ENCODE measurements at regions not wholly inside any gene's neighbourhood (a gene's known extent, or its start where the extent isn't known, plus 50 kb on each side); places are given as distances from the start of the nearest gene placed in this dataset.

DNA sequence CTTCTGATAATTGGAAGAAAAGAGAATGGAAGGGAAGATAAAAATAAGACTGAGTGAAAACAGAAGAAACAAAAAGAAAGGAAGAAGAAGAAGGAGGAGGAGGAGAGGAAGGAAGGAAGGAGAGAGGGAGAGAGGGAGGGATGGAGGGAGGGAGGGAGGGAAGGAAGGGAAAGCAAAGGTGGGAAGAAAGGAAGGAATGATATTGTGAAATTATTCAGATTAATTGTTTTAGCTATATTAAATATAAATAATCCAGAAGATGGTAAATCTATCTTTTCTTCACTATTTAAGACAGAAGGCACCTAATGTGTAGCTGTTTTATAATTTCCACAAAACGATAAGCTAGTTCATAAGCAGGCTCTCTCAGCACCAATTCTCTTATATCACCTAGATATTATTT, 191.3 kb upstream of the LRRC7 start:
- no peak for DNase-seq

DNA sequence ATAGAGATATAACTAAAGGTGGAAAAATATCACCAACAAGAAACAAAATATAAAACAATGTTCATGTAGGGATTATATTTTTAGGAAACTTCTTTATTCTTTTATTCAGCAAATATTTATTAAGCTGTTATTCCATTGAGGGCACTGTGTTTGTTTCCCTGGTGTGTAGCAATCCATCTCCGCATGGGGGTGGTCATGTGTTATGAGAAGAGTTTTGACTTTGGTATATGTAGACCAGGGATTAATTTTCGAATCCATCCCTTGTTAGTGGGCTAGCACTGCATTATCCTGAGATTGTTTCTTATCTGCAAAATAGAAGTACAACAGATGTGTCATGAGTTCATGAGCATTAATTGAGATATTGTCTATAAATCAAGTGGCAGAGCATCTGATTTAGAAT, 190.2 kb upstream of the LRRC7 start:
- DNase-seq: no peak

DNA sequence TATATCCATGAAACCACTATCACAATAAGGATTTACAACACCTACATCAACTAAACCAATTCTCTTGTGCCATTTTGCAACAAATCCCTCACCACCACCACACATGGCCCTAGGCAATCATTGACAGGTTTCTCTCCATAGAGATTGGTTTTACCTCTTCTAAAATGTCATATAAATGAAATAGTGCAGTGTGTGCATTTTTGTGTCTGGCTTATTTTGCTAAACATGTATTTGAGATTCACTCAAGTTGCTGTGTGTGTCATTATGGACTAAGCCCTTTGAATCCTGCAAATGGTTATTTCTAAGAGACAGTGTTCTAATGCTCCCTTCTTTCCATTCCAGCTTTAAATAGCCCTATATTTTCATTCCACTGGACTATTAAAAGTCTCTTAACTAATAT, 179.7 kb upstream of the LRRC7 start:
- DNase-seq: no peak

DNA sequence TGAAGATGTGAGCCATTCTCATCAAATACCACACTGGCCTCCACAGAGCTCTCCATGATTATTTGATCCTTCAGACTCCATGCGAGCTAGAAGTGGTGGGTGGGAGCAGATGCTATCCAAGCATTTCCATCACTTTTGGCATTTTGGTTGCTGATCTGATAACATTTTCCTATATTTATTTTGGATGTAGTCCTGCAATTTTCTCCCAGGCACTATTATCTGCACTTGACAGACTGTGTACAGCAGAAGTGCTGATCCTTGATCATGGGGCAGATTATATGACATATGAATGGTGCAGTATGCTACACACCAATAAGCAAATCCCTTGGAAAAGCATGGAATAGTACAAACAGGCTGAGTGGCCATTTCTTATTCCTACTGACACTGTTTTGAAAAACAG, 167.6 kb upstream of the LRRC7 start:
- DNase-seq: no peak

DNA sequence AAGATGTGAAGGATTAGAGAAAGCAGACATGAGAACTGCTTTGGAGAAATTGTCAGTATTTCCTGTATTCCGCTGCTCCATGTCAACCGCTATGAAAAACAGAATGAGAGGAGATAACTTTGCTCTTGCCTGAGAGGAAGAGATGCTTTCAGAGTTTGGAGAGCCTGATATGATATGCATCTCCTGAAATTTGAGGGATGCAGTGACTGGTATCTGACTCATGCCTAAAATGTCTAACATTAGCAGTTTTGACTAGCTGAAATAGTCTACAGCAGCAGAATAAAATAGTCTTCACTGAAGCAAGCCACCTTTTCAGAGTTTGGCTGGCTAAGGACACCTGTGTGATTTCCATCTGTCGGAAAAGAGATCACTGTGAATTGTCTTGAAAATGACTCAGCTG, 165.8 kb upstream of the LRRC7 start:
- DNase-seq: no peak

DNA sequence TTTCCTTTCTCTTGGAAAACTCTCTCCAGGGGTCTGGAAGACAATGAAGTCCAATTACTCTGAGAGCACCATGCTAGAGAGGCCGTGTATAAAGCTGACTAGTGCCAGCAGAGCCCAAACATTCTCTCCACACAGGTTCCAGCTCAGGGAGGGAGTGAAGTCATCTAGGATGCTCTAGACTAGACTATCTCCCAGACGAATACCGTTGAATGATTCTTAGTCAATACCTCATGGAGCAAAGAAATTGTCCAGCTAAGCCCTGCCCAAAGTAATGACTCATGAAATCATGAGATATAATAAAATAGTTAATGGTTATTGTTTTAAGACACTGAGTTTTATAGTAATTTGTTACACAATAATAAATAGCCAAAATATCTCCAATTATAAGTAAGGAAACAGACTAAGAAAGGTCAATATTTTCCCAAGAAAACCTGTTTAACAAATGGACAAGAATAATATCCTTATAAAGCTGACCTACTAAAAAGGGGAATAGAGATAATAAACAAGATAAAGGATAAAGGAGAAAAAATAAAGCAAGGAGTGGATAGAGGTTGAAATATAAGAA, 163.9 kb upstream of the LRRC7 start:
- DNase-seq: no peak

DNA sequence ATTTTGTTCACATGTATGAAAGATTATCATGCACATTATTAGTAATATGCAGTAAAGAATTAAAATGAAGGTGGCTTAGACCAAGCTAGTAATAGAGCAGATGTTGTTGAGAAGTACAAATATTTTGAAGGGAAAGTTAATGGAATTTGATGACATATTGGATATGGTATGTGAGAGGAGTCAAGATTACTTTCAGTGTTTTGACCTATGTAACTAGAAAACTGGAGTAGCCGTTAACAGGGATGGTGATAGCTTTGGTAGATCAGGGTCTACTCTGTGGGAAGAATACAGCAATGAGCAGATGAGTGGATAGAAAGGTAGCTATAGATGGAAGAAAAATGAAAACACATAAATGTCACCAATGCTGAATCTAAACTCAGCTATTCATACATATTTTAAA, 163.2 kb upstream of the LRRC7 start:
- no peak for DNase-seq

DNA sequence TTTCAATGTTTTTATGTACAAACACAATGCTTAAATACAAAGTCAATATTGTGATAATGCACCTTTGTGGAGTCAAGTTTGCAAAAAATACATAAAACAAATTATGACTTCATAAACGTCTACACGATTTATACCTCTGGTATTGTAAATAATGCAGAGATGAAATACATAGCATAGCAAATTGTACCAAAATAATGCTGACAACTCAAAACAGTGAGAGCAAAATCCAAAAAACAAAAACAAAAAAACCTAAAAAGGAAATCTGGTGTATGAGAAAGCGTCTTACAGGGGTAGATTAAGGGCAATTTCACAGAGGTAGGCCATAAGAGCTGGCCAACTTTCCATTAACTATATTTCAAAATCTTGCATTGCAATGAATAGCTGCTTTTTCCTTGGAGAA, 161.5 kb upstream of the LRRC7 start:
- no peak for DNase-seq

DNA sequence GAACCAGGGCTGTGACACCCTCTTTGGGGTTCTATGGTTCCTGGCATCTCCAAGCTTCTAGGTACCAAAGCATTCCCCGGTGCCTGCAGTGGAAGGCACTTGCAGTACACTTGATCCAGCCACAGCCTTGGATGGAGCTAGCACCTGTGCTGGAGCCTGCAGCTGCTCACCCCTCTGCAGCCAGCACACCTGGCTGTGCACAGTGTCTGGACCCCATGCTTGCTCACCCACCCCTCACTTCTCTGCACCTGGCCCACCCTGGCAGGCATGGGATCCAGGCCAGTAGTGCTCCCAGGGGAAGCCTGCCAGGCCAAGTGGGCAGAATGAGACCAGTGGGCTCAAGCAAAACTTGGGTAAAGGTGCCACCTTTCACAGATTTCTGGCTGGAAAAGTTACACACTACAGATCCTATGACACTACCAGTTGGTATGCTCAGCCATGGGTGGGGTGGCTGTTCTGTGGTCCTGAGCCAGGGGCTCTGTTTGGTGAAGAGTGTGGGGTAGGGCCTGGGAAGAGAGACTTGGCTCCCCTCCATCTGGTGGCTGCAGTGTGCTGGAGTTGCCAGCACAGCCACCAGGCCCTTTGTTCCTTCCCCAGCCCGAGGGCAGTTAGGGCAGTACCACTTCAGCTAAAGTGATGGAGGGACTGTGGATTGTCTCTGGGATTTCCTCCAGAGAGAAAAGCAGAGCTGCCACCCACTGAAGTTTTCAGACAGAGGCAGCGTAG, 157.8 kb upstream of the LRRC7 start:
- no peak for DNase-seq

DNA sequence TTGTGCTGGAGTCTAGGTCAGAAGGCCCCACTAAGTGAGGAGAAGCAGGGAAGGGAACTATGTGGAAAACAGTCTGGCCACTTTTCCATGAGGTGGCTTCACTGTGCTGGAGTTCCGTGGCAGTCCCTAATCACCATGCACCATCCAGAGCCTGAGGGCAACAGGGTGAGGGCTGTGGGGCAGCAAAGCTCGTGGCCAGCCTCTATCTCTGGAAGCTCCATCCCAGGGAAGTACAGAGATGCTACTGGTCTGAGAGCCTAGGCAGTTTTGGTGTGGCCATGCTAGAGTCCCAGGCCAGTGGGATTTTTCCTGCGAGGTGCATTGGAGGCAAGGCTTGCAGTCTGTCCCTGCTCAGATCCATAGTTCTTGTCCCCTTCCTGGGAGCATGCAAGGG, 157.3 kb upstream of the LRRC7 start:
- DNase-seq: no peak

DNA sequence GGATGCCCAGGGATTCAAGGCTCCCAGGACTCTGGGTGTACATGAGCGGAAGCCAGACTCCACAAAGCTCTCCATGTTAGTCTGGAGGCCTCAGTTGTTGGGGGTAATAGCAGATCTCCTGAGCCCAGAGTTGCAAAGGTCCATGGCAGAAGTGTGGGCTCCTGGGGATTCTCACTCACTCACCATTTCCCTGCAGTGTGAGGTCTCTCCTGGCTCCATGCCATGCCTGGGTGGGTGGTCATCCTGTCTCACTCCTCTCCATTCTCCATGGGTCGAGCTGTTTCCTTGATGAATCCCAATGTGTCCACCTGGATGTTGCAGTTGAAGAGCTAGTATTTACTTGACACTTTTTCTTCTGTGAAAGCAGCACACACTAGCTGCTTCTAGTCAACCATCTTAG, 156.8 kb upstream of the LRRC7 start:
- no peak for DNase-seq

DNA sequence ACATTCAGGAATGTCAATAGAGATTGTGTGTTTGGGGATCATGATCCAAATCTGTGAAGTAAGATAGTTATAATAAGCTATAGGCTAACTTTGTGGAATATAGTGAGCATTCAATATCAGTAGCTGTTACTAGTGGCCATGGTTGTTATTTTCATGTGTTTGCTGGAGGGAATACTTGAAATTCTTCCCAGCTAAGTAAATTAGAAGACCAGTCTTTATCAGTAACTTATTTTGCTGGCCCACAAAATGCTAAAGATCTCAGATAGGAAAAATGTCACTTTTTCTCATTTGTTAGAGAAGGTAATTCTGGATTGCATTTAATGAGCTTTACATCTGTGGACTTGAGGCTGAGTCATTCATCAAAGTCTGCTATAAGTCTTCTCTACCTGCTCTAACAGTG, 156.1 kb upstream of the LRRC7 start:
- no peak for DNase-seq

DNA sequence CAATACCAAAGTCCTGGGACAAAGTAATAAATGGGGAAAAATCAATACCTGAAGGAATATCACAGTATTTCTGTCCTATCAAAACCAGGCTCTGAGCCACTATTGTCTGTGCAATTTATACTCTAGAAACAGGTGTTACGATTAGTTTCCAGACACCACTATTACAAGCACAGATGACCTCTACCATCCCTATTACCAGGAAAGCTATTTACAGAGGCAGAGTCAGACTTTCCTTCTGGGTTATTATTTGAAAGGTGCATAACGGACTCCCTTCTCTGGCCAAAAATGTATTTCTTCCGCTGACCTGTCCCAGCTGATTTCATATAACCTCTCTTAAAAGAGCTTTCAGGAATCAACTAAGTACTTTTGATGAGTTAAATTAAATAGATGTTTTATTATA, 154.6 kb upstream of the LRRC7 start:
- DNase-seq: no peak

DNA sequence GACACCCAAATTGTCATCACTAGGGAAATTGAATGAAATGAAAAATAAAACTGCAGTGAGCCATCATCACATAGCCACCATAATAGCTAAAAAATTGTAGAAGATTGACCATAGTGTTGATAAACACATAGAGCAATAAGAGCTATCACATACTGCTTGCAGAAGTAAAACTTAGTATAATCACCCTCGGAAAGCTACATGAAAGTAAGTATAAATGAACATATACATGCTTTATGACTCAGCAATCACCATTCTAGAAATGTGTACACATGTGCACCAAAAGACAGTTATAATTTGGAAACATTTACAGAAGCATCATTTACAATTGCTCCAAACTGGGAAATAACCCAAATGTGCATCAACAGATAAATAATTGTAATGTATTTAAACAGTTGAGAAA, 153.1 kb upstream of the LRRC7 start:
- no peak for DNase-seq

DNA sequence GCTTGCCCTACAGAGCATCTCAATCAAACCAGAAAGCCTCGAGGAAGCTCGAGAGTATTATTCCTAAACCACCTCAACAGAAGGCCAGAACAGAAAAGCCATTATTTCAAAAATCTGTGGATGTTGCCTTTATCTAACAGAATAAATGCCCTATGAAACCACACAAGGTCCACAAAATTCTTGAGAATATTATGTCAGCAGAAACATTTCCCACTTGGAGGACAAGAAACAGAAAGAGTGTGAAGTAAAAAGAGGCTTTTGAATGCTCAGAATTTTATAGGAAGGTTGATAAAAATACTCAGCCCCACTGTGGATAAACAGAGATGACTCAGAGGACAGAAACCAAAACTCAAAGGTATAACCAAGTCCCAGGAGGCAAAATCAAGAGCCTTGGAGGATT, 146.4 kb upstream of the LRRC7 start:
- DNase-seq: no peak

DNA sequence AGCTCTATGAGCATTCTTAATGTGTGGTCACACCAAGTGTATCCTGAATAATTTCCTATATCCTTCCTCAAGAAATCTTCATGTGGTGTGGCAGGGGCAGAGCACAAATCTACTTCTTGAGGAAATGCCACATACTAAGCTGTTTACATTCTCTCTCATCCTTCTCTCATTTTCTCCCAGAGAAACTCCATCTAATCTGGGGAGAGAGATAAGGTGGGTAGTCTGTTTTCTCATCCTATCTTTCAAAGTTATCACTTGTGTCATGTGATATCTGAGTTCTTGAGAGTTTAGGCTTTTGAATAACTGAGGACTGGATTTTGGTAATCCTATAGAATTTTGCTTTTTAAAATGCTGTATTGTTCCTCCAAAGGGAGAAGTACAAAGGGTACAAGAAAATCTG, 141.9 kb upstream of the LRRC7 start:
- DNase-seq: no peak

DNA sequence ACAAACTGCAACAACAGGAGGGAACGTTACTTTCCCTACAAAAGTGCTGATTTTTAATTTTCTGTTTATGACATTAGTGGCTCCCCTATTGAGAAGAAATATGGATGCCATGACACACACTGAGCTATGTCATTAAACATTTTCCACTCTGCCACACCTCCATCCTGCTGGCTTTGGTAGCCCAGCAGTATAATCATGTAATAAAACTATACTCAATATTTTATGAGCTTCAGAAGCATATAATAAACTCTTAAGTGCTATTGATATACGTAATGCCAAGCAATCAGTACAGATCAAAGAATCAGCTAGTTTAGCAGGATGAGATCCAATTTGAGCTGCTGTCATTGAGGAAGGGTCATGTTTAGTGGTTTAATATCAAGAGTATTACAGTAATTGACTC, 141.3 kb upstream of the LRRC7 start:
- DNase-seq: no peak

DNA sequence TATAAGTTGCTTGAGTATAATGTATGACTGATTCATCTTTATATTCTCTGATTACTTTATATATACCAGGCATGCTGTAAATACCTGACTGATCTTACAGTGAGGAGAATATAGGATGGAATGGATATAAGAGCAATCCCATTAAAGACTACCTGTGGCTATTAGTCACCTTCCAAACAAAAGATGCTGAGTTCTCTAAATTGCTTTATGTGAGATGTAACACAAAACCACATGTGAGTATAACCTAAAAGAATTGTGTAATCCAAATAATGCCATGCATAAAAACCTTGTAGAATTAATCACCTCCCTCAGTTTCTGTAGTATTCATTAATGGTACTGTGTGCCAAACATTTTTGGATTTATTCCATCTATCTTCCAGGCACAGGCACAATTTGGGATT, 134.6 kb upstream of the LRRC7 start:
- DNase-seq: no peak

DNA sequence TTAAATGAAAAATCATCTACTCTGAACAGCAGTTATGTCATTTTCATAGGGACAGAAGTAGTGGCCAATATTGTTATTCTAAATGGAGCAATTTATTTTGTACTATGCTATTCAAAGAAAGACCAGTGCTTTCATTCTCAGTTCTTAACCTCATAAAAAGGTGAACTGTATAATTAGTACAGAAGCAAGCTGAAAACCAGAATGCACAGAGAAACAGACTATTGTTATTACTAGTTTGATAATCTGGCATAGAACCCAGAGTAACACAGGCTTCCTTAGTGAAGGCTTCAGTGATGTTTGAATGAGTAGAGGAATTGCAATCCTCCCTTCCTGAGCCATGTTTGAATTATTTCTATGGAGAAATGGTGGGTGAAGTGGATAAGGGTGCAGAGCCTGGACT, 131.6 kb upstream of the LRRC7 start:
- DNase-seq: no peak

DNA sequence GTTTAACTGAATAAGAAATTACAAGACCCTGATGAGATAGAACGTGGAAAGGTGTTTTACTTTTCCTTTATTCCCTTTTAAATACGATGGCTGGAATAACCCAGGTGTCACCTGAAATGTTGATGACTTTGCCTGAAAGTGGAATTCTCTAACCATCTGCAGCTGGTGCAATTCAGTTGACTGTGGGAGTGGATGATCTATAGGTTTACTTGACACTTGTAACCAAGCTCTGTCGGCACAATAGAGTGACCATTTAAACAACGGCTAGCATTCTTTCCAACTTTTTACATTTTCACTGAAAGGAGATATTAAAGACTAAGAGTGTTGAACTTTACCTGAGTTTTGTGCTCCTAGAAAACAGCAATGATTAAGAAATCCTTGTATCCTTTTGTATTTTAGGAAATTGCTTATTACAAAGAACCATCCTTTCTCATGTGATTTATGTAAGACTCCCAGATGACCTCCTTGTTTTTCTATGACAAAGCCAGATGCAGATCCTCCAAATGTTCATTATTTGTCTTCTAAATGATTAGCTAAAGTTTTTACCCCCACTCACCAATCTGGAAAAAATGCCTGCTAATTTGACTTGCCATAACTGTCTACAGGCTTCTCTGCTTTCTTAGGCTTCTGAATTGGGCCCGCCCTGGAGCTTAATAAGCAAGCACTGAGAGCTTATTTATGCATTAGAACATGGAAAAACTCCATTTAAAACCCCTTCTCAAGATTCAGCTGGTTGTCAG, 129.5 kb upstream of the LRRC7 start:
- DNase-seq: no peak

DNA sequence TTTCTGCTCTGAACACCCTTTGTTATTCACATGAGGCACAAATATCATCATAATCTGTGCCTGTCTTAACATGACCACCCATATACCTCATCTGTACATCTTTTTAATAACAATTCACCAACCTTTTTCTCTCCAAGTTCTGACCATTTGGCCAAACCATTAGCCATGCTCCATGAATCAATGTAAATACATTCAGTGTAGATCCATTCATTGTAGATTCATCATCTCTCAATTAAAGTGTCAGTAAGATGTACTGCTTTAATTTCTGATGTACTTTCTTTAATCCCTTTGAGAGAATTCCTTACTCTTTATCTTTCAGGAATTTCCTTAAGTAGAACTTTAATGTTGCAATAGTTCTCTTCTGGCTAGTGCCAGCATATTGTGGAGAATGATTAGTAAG, 126.2 kb upstream of the LRRC7 start:
- DNase-seq: no peak

DNA sequence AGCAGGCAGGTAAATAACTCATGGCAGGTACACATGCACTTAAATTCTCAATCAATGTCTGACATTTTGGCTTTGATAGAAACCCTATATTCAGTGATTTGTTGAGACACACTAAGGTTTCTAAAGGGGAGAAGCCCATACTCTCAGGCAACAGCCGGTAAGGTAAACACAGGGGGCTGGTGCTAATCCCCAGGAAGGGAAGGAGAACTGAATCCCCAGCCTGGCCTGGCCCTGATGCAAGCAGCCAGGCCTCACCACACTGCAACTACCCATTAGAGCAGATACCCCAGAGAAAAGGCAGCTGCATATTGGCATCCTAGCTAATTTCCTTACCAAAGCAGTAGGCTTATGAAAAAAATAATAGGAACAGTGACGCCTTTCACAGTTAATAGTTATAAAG, 116.5 kb upstream of the LRRC7 start:
- DNase-seq: no peak

DNA sequence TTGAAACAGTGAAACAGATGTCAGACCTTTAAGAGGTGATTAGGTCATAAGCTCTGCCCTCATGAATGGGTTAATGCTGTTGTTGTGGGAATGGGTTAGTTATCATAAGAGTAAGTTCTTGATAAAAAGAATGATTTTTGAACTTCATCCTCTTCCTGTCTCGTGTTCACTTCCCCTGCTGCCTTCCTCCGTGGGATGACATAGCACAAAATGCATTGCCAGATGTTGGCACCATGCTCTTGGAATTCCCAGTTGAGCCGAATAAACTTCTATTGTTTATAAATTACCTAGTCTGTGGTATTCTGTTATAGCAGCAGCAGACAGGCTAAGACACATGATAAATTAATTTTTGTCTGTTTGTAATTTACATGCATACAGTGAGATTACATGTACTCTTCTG, 112.0 kb upstream of the LRRC7 start:
- no peak for DNase-seq

DNA sequence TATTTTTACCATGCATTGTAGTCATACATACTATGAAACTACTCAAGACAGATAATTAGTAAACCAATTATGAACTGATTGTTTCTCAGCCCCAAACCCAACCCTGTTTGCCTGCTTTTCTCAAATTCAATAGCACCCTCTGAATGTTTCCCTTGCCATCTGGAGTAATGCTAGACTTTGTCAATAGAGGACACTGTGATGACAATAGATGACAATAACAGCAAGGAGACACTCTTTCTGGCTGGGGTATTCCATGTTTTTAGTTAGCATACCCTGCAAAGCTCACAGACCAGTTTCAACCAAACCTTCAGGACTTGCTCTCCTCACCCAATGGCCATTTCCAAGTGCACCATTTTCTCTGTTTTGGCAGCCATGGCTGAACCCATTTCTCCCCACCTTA, 108.5 kb upstream of the LRRC7 start:
- no peak for DNase-seq

DNA sequence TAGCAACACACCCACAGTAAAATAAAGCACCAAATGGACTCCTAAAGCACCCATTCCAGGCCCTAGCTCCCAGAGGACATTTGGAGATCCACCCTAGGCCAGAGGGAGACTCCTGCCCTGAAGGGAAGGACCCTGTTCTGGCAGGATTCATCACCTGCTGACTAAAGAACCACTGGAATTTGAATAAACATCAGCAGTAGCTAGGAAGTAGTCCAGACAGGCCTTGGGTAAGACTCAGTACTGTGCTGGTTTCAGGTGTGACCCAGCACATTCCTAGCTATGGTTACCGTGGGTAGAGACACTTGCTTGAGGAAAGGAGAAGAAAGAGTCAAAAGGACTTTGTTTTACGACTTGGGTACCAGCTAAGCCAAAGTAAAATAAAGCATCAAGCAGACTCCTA, 92.7 kb upstream of the LRRC7 start:
- no peak for DNase-seq
